K562 (cell line): ENCODE measurements at regions not wholly inside any gene's neighbourhood (a gene's known extent, or its start where the extent isn't known, plus 50 kb on each side); places are given as distances from the start of the nearest gene placed in this dataset.

Source experiments
- ATAC-seq: fragments of 200-7000 bp; cut with Tn5 transposase; 3 replicates; pipeline ENCODE4 v1.9.1; 2020; ENCODE audit warnings: moderate library complexity
- BruUV-seq: library from RNA; stranded (reverse); fragments of 400-500 nt; replicated peaks from 2 replicates; lab custom pipeline; 2021; lab: Mats Ljungman, UMichigan
- CTCF ChIA-PET: fragments of 300-600 bp; formaldehyde crosslinking; extraction: SDS; loops from one replicate; lab custom pipeline; 2021; ENCODE audit warnings: low intra/inter-chr PET ratio; lab: Yijun Ruan, JAX
- POLR2A ChIA-PET: fragments of 300-600, 350-650 bp; sonication (Branson Sonifier 250); formaldehyde crosslinking; extraction: SDS; loops from one replicate; lab custom pipeline; 2021; ENCODE audit warnings: antibody characterized with exemption, inconsistent platforms; lab: Yijun Ruan, JAX
- DNase-seq, 4 experiments: peaks; one replicate each; pipeline versions ENCODE4 v3.0.0 to v3.0.0-alpha.2; 2011 to 2018; ENCODE audit warnings: low spot score in 3 of 4, mixed read lengths in 3 of 4; ENCODE audit errors: extremely low read depth in 1 of 4
- FAIRE-seq: peaks from 2 replicates; lab custom pipeline; 2011; peaks lifted over from hg19 to GRCh38; lab: Jason Lieb, UNC
- H2AFZ ChIP-seq: 2 replicates; pipeline ENCODE4 v1.6.0; 2011; ENCODE audit warnings: low read depth, low read length, control low read depth, inconsistent platforms
- H3K27ac ChIP-seq: fragments of 200-600 bp; 3 replicates; pipeline ENCODE4 v1.8.0; 2011; ENCODE audit warnings: low read depth, mild to moderate bottlenecking, control low read depth, inconsistent platforms, low read length, moderate library complexity, mixed read lengths; ENCODE audit errors: extremely low read depth
- H3K27me3 ChIP-seq, 2 experiments: fragments of 300-600 bp in 1 of 2; 2 replicates in 1 of 2; 3 replicates in 1 of 2; pipeline versions ENCODE4 v1.6.0 to v1.8.0; 2011; ENCODE audit warnings: inconsistent platforms in 2 of 2, low read length in 2 of 2, mild to moderate bottlenecking in 1 of 2, mixed read lengths in 1 of 2, moderate library complexity in 1 of 2; ENCODE audit not compliant: control insufficient read depth in 2 of 2, insufficient read depth in 2 of 2
- H3K36me3 ChIP-seq: fragments of 300-600 bp; 3 replicates; pipeline ENCODE4 v1.8.0; 2011; ENCODE audit warnings: mild to moderate bottlenecking, low read length, inconsistent platforms; ENCODE audit not compliant: control insufficient read depth, insufficient read depth
- H3K4me1 ChIP-seq, 2 experiments: fragments of 200-600 bp in 1 of 2; replicated peaks in 1 of 2; 2 replicates in 1 of 2; 3 replicates in 1 of 2; pipeline versions ENCODE4 v1.5.1 to v1.8.0; 2011; ENCODE audit warnings: inconsistent platforms in 2 of 2, low read length in 2 of 2, mild to moderate bottlenecking in 1 of 2, mixed read lengths in 1 of 2, moderate library complexity in 1 of 2; ENCODE audit not compliant: control insufficient read depth in 2 of 2, insufficient read depth in 2 of 2
- H3K4me2 ChIP-seq: 2 replicates; pipeline ENCODE4 v1.6.1; 2011; ENCODE audit warnings: low read length, control low read depth, inconsistent platforms, mixed read lengths; ENCODE audit not compliant: insufficient read depth
- H3K4me3 ChIP-seq: fragments of 200-600 bp; sonication (generic), shearing (Covaris generic); 2 replicates; pipeline ENCODE4 v1.5.1; 2016; ENCODE audit warnings: control low read depth, inconsistent platforms
- H3K79me2 ChIP-seq: fragments of 200-600 bp; 3 replicates; pipeline ENCODE4 v1.8.0; 2011; ENCODE audit warnings: low read length, inconsistent platforms; ENCODE audit not compliant: control insufficient read depth, insufficient read depth
- H3K9ac ChIP-seq, 2 experiments: 2 replicates each; pipeline versions ENCODE4 v1.6.0 to v1.6.1; 2011; ENCODE audit warnings: low read depth in 2 of 2, low read length in 2 of 2, control low read depth in 1 of 2, inconsistent platforms in 1 of 2, mild to moderate bottlenecking in 1 of 2, mixed read lengths in 1 of 2; ENCODE audit not compliant: insufficient read depth in 1 of 2
- H3K9me1 ChIP-seq: one replicate; pipeline ENCODE4 v1.6.0; 2011; ENCODE audit warnings: inconsistent platforms, mild to moderate bottlenecking, low read length, moderate library complexity; ENCODE audit not compliant: control insufficient read depth, insufficient read depth
- H3K9me3 ChIP-seq: replicated peaks from 2 replicates; pipeline ENCODE4 v1.5.1; 2011; ENCODE audit warnings: low read depth, low read length, inconsistent platforms; ENCODE audit not compliant: control insufficient read depth, insufficient read depth
- H4K20me1 ChIP-seq: replicated peaks from 2 replicates; pipeline ENCODE4 v1.6.1; 2011; ENCODE audit warnings: low read length, inconsistent platforms, mixed read lengths; ENCODE audit not compliant: control insufficient read depth, insufficient read depth
- ARNT ChIP-seq, 2 experiments: fragments of 450-650 bp; IDR thresholded peaks; 2 replicates each; pipeline ENCODE4 v1.6.1; 2016; ENCODE audit warnings: mild to moderate bottlenecking in 1 of 2
- BMI1 ChIP-seq: fragments of 150-350 bp; IDR thresholded peaks from 2 replicates; pipeline ENCODE4 v1.6.1; 2014; ENCODE audit warnings: low read length
- CHD4 ChIP-seq: fragments of 200-600 bp; sonication (generic); IDR thresholded peaks from 3 replicates; pipeline ENCODE4 v1.6.1; 2012; ENCODE audit warnings: low read depth, mild to moderate bottlenecking, mixed read lengths, low read length, inconsistent platforms; ENCODE audit not compliant: insufficient read depth, insufficient replicate concordance, poor library complexity, severe bottlenecking
- DMBX1 ChIP-seq: fragments of 250-450 bp; sonication (Bioruptor Pico); IDR thresholded peaks from 2 replicates; pipeline ENCODE4 v1.8.0; 2022; ENCODE audit warnings: inconsistent platforms, mild to moderate bottlenecking, moderate library complexity, borderline replicate concordance
- NELFE ChIP-seq: IDR thresholded peaks from 2 replicates; pipeline ENCODE4 v1.6.1; 2011; ENCODE audit warnings: mild to moderate bottlenecking; ENCODE audit not compliant: insufficient read depth, insufficient read length
- PHF8 ChIP-seq: fragments of 200-600 bp; sonication (generic); IDR thresholded peaks from 2 replicates; pipeline ENCODE4 v1.6.1; 2012; ENCODE audit warnings: mixed run types, mild to moderate bottlenecking, inconsistent platforms, low read length, moderate library complexity, borderline replicate concordance
- RB1 ChIP-seq: fragments of 450-650 bp; IDR thresholded peaks from 2 replicates; pipeline ENCODE4 v1.6.1; 2017; ENCODE audit warnings: low read depth, mild to moderate bottlenecking
- SMARCE1 ChIP-seq: fragments of 450-650 bp; IDR thresholded peaks from 2 replicates; pipeline ENCODE4 v1.7.1; 2016; ENCODE audit warnings: mild to moderate bottlenecking
- SRSF1 ChIP-seq: fragments of 200-400 bp; formaldehyde crosslinking; IDR thresholded peaks from 2 replicates; pipeline ENCODE4 v1.6.1; 2017; ENCODE audit warnings: mild to moderate bottlenecking, low read depth, low read length, moderate library complexity
- TEAD4 ChIP-seq, 2 experiments: sonication (generic) in 1 of 2; formaldehyde crosslinking in 1 of 2; IDR thresholded peaks; 2 replicates each; pipeline versions ENCODE4 v1.6.1 to v1.8.0; 2012 to 2022; ENCODE audit warnings: borderline replicate concordance in 1 of 2, inconsistent platforms in 1 of 2, low read length in 1 of 2, mild to moderate bottlenecking in 1 of 2, missing genetic modification reagents in 1 of 2
- ZBTB2 ChIP-seq: fragments of 450-650 bp; IDR thresholded peaks from 2 replicates; pipeline ENCODE4 v1.6.1; 2016; ENCODE audit warnings: antibody characterized with exemption
- ZBTB33 ChIP-seq: sonication (generic); formaldehyde crosslinking; IDR thresholded peaks from 2 replicates; pipeline ENCODE4 v1.8.1; 2023; ENCODE audit warnings: mild to moderate bottlenecking, missing genetic modification reagents
- ZEB2 ChIP-seq: fragments of 450-650 bp; IDR thresholded peaks from 2 replicates; pipeline ENCODE4 v1.6.1; 2016
- ZNF23 ChIP-seq: fragments of 250-450 bp; sonication (Bioruptor Pico); IDR thresholded peaks from 2 replicates; pipeline ENCODE4 v1.4.0; 2020; ENCODE audit warnings: mild to moderate bottlenecking
- ZSCAN29 ChIP-seq: fragments of 450-650 bp; IDR thresholded peaks from 2 replicates; pipeline ENCODE4 v1.6.1; 2017
- WGBS: fragments of 100-300 bp; shearing (Covaris generic); methylation state at CpG from one replicate; pipeline ENCODE4 v1.1.6; 2016; ENCODE audit warnings: low coverage, mixed read lengths; ENCODE audit not compliant: insufficient coverage; ENCODE audit errors: missing lambda C conversion rate; 5-methylcytosine and 5-hydroxymethylcytosine counted together
- in situ Hi-C: fragments of 300-500 bp; cut with MboI; formaldehyde crosslinking; loops from 4 replicates; pipeline ENCODE4 v1.15.0; 2018; ENCODE audit warnings: inconsistent platforms, mixed read lengths
- intact Hi-C: fragments of 100-400 bp; cut with micrococcal nuclease; formaldehyde crosslinking; loops from 2 replicates; pipeline ENCODE4 v1.14.2; 2022

- ChIA-PET POLR2A (no interaction called here), CTCF (no interaction called here)
- Histone ChIP-seq H4K20me1 (0 out of 2 replicates have a peak, but pooled peaks cover 7% of the 10 kb centered on the region), H3K4me3 (no peak overlapping the region), H2AFZ (no peak overlapping the region), H3K9me1 (no peaks in the 10 kb centered on the region), H3K36me3 (no peaks in the 10 kb centered on the region), H3K27me3 (peaks cover 0 to 28% of the 10 kb centered on the region in 2 experiments; a peak in 4 of 5 replicates), H3K27ac (no peak overlapping the region), H3K9ac (no peak overlapping the region), H3K9me3 (no peaks in the 10 kb centered on the region), H3K4me2 (no peak overlapping the region), H3K79me2 (no peaks in the 10 kb centered on the region), H3K4me1 (no peaks in the 10 kb centered on the region)
- FAIRE-seq (no peak), ATAC-seq (no peak), DNase-seq (no peak)
- no TSS peak for BruUV-seq
- 35% methylated on average over 6 of the region's 6 CpGs for WGBS
- in situ Hi-C loops = no loop called here
- TF ChIP-seq ZBTB33 = no peak
- TF ChIP-seq, all 486 proteins: peak for 0
- intact Hi-C loops = no loop called here
Measured at GRCh38 chr10:3648576-3648975, 136.4 kb downstream of the KLF6 start.

- ChIA-PET CTCF (no interaction called here), POLR2A (no interaction called here)
- 0 out of 2 replicates have a peak, but pooled peaks cover 7% of the 10 kb centered on the region for H4K20me1 ChIP-seq
- no peaks in the 10 kb centered on the region for H3K9me3 ChIP-seq
- no peak for DNase-seq
- H3K36me3 ChIP-seq = no peaks in the 10 kb centered on the region
- WGBS = 51% methylated on average over 6 of the region's 6 CpGs
- H3K27ac ChIP-seq = no peak overlapping the region
- no peaks in the 10 kb centered on the region for H3K79me2 ChIP-seq
- H3K9ac ChIP-seq = no peak overlapping the region
- H3K4me3 ChIP-seq = no peak overlapping the region
- H2AFZ ChIP-seq = no peak overlapping the region
- peaks cover 0 to 28% of the 10 kb centered on the region in 2 experiments; a peak in 4 of 5 replicates for H3K27me3 ChIP-seq
- H3K4me1 ChIP-seq = no peaks in the 10 kb centered on the region
- in situ Hi-C loops = no loop called here
- H3K9me1 ChIP-seq = no peaks in the 10 kb centered on the region
- ATAC-seq = no peak
- FAIRE-seq = peak; percentile 60
- BruUV-seq = no TSS peak
- no peak overlapping the region for H3K4me2 ChIP-seq
- intact Hi-C loops = no loop called here
- no peak for TF ChIP-seq PHF8
- TF ChIP-seq ZEB2 = no peak
- TF ChIP-seq NELFE = no peak
- no peak for TF ChIP-seq ZSCAN29
- no peak for TF ChIP-seq SRSF1
- TF ChIP-seq DMBX1 (CRISPR knock-in tag) = no peak
- no peak for TF ChIP-seq ZNF23 (CRISPR knock-in tag)
- no peak for TF ChIP-seq RB1
- TF ChIP-seq ZBTB2 = no peak
- no peak for TF ChIP-seq ARNT (IDR thresholded peaks at IDR 0.05)
- no peak for TF ChIP-seq BMI1
- no peak for TF ChIP-seq CHD4
- TF ChIP-seq SMARCE1 = no peak
- TF ChIP-seq TEAD4 (IDR thresholded peaks at IDR 0.05; ENCODE audit: low read length) = no peak
- TF ChIP-seq TEAD4 (CRISPR knock-in tag; IDR thresholded peaks at IDR 0.05; ENCODE audit: borderline replicate concordance) = no peak
Measured at GRCh38 chr10:3648170-3648569, 136.8 kb downstream of the KLF6 start.
